ENCODE measurements at regions not wholly inside any gene's neighbourhood (a gene's known extent, or its start where the extent isn't known, plus 50 kb on each side); places are given as distances from the start of the nearest gene placed in this dataset.
"Not testable (repeated sequence)": the region's sequence is repeated elsewhere in the genome, so short reads cannot be mapped to it uniquely, and the experiment has no call there.

DNA sequence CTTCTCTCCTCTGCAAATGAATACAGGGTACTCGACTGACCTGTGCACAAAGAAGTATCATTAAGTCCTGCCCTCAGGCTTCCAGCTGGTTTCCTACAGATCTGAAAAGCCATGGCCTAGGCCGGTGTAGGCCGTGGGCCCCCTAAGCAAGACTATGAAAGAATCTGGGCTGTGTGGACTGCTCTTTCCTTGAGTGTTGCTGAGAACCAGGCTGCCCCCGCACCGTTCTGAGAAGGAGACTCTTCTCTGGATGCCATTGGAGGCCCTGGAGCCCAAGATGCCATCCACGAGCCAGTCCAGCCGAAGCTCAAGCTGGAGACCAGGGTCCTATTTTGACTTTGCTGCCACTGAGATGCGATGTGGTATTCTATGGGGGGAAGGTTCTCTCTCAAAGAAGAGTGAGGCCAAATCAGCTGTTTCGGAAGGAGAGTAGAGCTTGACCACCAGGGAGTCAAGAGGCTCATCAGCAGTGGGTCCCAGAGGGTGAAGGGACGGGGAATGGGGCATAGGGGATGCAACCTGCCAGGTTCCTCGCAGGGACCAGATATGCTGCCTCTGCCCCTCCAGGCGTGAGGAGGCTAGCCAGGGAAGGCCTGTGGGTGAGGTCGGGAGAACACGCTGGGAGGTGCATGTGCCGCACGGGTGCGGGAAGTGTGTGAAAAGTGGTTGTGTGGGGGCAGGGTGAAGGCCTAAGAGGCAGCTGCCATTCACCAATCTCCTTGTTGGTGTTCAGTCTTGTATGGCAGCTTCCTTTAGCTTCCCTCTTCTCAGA is 96.4 kb upstream of the B3GAT1 start:
- no peak for DNase-seq

GRCh38 chr11:134506046-134506445 is 94.0 kb upstream of the B3GAT1 start:
- no peak for DNase-seq

GRCh38 chr11:134505125-134505524 is 93.1 kb upstream of the B3GAT1 start:
- DNase-seq: no peak

- peak; percentile 41 for DNase-seq
Observed at GRCh38 chr11:134504146-134504905, 92.3 kb upstream of the B3GAT1 start.

DNA sequence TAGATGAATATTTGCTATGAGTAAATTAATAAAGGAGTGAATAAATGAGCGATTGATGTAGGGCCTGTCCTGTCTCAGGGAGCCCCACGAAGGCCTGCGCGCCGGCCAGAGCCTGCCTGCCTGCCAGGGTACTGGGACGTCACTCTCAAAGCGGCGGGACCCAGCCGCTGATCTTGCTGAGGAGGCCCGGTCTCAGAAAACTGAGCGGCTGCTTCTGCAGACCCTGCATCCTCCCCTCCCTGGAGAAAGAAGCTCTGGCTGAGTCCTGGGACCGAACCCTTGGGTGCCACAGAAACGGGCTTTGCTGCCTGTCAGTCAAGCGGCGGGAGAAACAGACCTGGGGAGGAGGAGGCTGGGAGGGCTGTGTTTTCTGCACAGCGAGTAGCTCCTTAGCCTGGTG is 91.6 kb upstream of the B3GAT1 start:
- no peak for DNase-seq

DNA sequence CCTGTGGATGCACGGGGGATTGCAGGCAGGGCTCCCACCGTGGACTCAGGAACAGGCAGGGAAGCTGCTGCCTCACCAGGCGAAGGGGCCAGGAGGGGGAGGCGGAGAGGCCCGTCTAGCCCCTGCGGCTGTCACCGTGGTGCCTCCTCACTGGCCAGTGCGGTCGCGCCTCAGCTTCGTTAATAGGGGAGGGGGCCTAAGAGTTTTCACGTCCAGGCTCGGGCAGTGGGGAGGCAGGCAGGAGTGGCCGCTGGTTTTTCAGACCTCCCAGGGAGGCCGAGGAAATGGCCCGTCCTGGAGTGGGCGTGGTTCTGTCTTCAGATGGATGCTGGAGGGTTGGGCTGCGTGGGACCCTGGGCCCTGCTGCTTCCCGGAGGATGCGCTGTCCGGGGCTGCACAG is 91.1 kb upstream of the B3GAT1 start:
- DNase-seq: no peak

GRCh38 chr11:134502153-134502550 is 90.1 kb upstream of the B3GAT1 start:
- DNase-seq: no peak

DNA sequence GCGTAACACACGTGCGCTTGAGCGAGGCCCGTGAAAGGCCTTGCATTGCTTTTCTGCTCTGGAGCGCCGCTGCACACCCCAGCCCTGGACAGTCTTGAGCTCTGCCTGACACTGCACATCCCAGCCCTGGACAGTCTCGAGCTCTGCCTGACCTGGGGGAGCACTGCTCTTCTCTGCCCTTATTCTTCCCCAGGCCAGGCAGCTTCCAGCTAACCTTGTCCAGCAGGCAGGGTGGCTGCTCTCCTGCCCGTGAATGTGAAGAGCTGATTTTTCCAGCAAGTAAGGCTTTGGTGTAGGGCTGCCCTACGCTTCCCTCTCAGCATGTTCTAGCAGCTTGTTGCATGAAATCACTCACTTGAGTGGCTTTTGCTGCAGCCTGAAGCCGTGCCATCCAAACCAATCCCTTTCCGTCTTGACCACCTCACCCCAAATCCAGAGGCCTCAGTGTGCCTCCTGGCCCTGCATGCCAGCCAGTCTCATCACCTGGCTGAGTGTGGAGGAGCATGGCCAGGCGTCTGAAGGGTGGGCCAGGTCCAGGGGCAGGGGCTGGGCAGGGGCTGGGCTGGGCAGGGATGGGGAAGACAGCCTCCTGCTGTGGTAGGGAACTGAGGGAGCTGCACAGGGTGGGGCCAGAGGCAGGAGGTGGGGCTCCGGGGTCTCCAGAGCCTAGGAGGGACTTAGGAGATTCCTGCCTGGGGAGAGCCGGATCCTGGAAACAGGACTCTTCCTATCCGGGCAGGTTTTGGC is 89.5 kb upstream of the B3GAT1 start:
- DNase-seq: no peak

DNA sequence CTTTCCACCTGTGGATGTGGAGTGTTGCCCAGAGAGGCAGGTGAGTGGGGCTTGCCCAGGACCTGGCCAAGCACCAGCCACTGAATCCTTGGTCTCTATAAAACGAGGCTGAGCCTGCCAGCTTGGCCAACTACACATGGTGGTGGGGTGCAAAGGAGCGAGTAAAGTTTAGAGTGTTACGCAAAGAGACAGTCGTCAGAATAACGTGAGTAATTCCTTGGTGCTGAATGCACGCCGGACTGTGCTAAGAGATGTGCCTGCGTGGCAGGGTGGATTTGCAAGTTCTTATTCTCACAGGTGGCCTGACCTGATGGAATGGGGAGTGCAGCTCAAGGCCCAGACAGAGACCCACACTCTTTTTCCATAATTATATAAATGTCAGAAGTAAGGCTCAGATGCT is 88.6 kb upstream of the B3GAT1 start:
- no peak for DNase-seq

DNA sequence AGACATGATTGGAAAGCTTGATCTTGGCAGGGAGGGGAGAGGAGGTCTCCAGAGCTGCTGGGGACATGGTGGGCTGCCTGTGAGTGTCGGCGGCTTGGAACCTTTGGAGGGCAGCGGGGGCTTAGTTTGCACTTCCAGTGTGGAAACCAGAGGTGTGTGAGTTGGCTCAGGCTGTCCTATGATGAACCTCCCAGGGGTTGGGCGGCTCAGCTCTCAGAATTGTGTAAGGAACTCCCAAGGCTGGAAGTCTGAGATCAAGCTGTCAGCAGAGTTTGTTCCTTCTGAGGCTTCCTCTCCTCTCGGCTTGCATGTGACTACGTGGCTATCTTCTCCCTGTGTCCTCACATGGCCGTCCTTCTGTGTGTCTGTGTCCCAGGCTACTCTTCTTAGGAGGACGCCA is 87.9 kb upstream of the B3GAT1 start:
- DNase-seq: no peak

- no peak for DNase-seq
Observed at GRCh38 chr11:134498326-134499139, 86.5 kb upstream of the B3GAT1 start.

DNA sequence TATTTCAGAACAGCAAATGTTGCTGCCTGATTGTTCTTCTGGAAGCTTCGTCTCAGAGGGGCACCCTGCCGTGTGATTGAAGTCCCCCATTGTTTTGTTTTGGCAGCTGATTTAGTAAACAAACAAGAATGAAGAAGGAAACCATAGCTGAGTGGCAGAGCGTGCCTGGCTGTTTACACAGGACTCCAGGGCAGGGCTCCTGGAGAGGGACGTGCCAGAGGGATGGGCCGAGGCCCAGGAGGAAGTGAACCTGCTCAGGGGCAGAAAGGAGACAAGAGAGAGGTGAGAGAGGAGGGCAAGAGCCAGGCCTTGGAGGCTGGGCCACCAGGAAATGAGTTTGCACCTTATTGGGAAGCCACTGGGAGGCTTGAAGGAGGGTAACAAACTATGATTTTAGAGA is 85.5 kb upstream of the B3GAT1 start:
- peak; percentile 35 for DNase-seq

DNA sequence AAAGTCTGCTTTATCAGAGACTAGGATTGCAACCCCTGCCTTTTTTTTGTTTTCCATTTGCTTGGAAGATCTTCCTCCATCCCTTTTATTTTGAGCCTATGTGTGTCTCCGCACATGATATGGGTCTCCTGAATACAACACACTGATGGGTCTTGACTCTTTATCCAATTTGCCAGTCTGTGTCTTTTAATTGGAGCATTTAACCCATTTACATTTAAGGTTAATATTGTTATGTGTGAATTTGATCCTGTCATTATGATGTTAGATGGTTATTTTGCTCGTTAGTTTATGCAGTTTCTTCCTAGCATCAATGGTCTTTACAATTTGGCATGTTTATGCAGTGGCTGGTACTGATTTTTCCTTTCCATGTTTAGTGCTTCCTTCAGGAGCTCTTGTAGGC is 84.0 kb upstream of the B3GAT1 start:
- DNase-seq: not testable (repeated sequence)

GRCh38 chr11:134494395-134494794 is 82.4 kb upstream of the B3GAT1 start:
- DNase-seq: not testable (repeated sequence)

GRCh38 chr11:134492411-134492810 is 80.4 kb upstream of the B3GAT1 start:
- DNase-seq: not testable (repeated sequence)

GRCh38 chr11:134489728-134490127 is 77.7 kb upstream of the B3GAT1 start:
- DNase-seq: no peak

GRCh38 chr11:134488913-134489312 is 76.9 kb upstream of the B3GAT1 start:
- no peak for DNase-seq

DNA sequence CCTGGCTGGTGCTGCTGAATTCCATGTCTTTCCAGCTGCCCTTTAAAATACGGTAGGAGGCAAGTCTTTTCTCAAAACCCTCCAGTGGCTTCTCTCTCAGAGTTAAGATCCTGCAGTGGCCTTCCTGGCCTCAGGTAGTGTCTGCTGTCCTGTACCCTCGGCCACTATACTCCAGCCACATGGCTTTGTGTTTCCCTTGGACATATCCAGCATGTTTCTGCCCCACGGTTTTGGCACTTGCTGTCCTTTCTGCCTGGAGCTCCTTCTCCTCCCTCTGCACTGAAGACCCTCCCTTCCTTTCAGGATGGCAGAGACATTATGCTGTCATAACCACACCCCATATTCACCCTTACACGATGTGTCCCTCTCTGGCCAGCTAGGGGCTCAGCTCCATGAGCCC is 76.5 kb upstream of the B3GAT1 start:
- DNase-seq: no peak

DNA sequence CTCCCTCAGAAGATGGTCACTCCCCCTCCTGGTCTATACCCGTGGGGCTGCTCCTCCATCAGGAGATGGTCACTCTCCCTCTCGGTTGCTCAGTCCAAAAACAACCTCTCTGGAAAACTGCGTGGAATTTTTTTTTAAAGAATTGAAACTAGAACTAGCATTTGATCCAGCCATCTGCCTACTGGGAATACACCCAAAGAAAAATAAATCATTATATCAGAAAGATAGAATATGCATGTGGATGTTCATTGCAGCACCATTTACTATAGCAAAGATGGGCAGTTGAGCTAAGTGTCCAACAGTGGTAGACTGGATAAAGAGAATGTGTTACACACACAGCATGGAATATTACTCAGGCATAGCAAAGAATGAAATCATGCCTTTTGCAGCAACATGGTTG is 75.7 kb upstream of the B3GAT1 start:
- no peak for DNase-seq

DNA sequence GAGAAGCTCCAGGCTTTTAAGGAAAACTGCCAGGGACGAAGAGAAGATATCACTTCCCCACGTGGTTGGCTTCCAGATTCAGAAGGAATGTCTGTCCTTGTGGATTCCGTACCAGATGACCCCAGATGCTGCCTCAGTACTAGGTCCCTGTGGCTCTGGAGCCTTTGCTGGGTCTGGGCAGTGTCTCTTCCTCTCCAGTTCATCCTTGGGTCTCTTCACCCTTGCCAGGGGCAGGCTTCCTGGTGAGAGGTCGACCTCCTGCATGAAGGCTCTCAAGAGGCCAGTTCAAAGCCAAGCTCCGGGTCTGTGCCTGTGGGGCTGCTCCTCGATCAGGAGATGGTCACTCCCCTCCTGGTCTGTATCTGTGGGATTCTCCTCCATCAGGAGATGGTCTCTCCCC is 74.7 kb upstream of the B3GAT1 start:
- DNase-seq: no peak

DNA sequence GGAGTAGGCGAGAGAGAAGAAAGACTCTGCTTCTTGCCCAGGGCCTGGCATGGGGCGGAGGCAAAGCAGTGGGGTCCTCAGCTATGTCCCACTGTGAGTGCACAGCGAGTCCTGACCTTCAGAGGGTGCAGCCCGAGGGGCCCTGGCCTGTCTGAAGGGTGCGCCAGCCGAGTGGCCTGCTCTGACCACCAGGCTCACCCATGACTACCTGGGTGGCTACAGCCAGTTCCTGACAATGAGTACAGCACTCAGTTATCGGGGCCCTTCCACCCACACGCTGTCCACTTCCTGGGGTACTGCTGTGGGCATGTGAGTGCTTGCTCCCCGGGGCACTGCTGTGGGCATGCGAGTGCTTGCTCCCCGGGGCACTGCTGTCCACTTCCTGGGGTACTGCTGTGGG is 74.1 kb upstream of the B3GAT1 start:
- DNase-seq: no peak

DNA sequence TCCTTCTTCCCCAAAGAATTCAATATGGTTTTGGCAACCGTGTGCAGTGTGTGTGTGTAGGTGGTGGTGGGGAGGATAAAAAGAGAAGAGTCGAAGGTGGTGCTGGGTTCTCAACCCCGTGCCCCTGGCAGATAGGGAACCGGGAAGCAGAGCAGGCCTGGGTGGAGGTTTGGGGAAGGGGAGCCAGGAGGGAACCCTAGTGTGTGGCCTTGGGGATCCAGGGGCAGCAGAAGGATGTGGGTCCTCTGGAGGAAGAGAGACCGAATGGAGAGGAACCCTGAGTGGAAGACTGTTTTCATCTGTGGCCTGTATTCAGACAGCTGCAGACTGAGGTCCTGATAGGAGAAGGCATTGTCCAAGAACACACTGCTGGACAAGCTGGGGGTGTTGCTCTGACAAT is 73.3 kb upstream of the B3GAT1 start:
- no peak for DNase-seq

DNA sequence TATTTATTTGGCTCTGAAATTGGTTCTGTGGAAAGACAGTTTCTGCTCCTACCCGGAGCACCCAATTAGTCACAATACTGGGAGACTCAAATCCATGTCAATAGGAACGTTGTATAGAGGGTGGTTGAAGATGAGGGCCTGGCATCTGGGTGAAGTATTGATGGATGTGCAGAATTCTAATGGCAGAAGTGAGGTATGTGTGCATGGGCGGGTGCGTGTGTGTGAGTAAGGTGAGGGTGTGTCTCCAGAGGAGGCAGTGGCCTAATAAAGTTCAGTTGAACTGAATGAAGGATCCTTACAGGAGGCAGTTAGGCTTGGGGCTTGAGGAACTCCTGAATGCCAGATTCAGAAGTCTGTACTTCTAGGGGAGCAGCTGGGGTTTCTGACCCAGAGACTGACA is 71.8 kb upstream of the B3GAT1 start:
- DNase-seq: no peak
